Esophagus muscularis mucosa (tissue), 3 donors: ENCODE measurements at regions not wholly inside any gene's neighbourhood (a gene's known extent, or its start where the extent isn't known, plus 50 kb on each side); places are given as distances from the start of the nearest gene placed in this dataset.
"Not testable (repeated sequence)": the region's sequence is repeated elsewhere in the genome, so short reads cannot be mapped to it uniquely, and the experiment has no call there.

ENCODE experiments used
- CTCF ChIP-seq, 3 experiments: fragments of 200-600 bp in 2 of 3; fragments of 450-650 bp in 1 of 3; sonication (generic) in 2 of 3; IDR thresholded peaks; one replicate each; pipeline ENCODE4 v1.5.1; 2017 to 2019; ENCODE audit warnings: antibody characterized with exemption in 3 of 3, mild to moderate bottlenecking in 2 of 3, moderate library complexity in 1 of 3
- POLR2A ChIP-seq: fragments of 450-650 bp; IDR thresholded peaks from one replicate; pipeline ENCODE4 v1.6.1; 2017; ENCODE audit warnings: antibody characterized with exemption, moderate library complexity, mild to moderate bottlenecking, low read depth

DNA sequence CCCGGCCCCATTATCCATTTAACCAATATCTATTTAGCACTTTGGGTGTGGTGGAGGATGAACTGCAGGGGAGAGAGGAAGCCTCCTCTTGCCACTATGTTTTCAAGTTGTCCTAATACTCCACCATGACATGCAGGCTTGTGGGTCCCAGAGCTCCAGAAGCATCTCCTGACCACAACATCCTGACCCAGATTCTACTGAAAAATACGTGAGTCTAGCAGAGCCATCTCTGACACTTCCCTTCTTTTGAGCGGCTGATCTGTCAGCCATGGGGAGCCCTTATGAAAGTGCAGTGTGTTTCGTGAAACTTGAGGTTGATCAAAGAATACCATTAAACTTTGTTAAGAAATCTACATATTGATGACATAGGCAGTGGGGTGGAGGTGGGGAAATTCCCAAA is 126.6 kb downstream of the UNC93B1 start:
- not testable (repeated sequence) for TF ChIP-seq CTCF (IDR thresholded peaks at IDR 0.05); POLR2A
